HepG2 (cell line): ENCODE measurements at regions not wholly inside any gene's neighbourhood (a gene's known extent, or its start where the extent isn't known, plus 50 kb on each side); places are given as distances from the start of the nearest gene placed in this dataset.

Experiments used
- ARID5B ChIP-seq: IDR thresholded peaks from 2 replicates; pipeline ENCODE4 v1.4.0; 2020; ENCODE audit warnings: mild to moderate bottlenecking, missing genetic modification reagents
- JUN ChIP-seq: sonication (generic); formaldehyde crosslinking; IDR thresholded peaks from 2 replicates; pipeline ENCODE4 v1.4.0; 2020; ENCODE audit warnings: mild to moderate bottlenecking, missing genetic modification reagents
- SOX13 ChIP-seq, 3 experiments: fragments of 450-650 bp in 1 of 3; sonication (generic) in 1 of 3; formaldehyde crosslinking in 1 of 3; IDR thresholded peaks in 2 of 3; conservative IDR thresholded peaks in 1 of 3; 2 replicates each; pipeline versions ENCODE4 v1.5.0 to v1.6.1; 2016 to 2020; ENCODE audit warnings: antibody characterized with exemption in 1 of 3, mild to moderate bottlenecking in 1 of 3, missing compliant biosample characterization in 1 of 3, missing genetic modification reagents in 1 of 3, moderate library complexity in 1 of 3
- TSC22D2 ChIP-seq: sonication (generic); formaldehyde crosslinking; IDR thresholded peaks from 2 replicates; pipeline ENCODE4 v1.5.1; 2020; ENCODE audit warnings: missing genetic modification reagents, mild to moderate bottlenecking, borderline replicate concordance
- ZBTB39 ChIP-seq: sonication (generic); formaldehyde crosslinking; IDR thresholded peaks from 2 replicates; pipeline ENCODE4 v1.5.0; 2020; ENCODE audit warnings: missing genetic modification reagents
- ZNF138 ChIP-seq: sonication (generic); formaldehyde crosslinking; IDR thresholded peaks from 2 replicates; pipeline ENCODE4 v1.5.0; 2020; ENCODE audit warnings: mild to moderate bottlenecking, low read depth, missing genetic modification reagents
- ZNF251 ChIP-seq: sonication (generic); formaldehyde crosslinking; IDR thresholded peaks from 2 replicates; pipeline ENCODE4 v1.9.0; 2021; ENCODE audit warnings: mild to moderate bottlenecking, missing genetic modification reagents
- ZNF512 ChIP-seq: sonication (generic); formaldehyde crosslinking; IDR thresholded peaks from 2 replicates; pipeline ENCODE4 v1.4.0; 2020; ENCODE audit warnings: mild to moderate bottlenecking, missing genetic modification reagents
- ZNF710 ChIP-seq: sonication (generic); formaldehyde crosslinking; IDR thresholded peaks from 2 replicates; pipeline ENCODE4 v1.5.0; 2020; ENCODE audit warnings: mild to moderate bottlenecking, missing genetic modification reagents, borderline replicate concordance
- ZNF878 ChIP-seq: sonication (generic); formaldehyde crosslinking; IDR thresholded peaks from 2 replicates; pipeline ENCODE4 v1.8.1; 2023; ENCODE audit warnings: mild to moderate bottlenecking, missing genetic modification reagents, moderate library complexity
- TF ChIP-seq, protein P1 (sequence below): sonication (generic); formaldehyde crosslinking; IDR thresholded peaks from 2 replicates; pipeline ENCODE4 v1.4.0; 2020; ENCODE audit warnings: missing genetic modification reagents, borderline replicate concordance
- TF ChIP-seq, protein P2 (sequence below): sonication (generic); formaldehyde crosslinking; IDR thresholded peaks from 2 replicates; pipeline ENCODE4 v1.4.0; 2020; ENCODE audit warnings: missing genetic modification reagents
- TF ChIP-seq, protein P3 (sequence below): sonication (generic); formaldehyde crosslinking; IDR thresholded peaks from 2 replicates; pipeline ENCODE4 v1.9.0; 2021; ENCODE audit warnings: missing genetic modification reagents, mild to moderate bottlenecking, borderline replicate concordance

DNA sequence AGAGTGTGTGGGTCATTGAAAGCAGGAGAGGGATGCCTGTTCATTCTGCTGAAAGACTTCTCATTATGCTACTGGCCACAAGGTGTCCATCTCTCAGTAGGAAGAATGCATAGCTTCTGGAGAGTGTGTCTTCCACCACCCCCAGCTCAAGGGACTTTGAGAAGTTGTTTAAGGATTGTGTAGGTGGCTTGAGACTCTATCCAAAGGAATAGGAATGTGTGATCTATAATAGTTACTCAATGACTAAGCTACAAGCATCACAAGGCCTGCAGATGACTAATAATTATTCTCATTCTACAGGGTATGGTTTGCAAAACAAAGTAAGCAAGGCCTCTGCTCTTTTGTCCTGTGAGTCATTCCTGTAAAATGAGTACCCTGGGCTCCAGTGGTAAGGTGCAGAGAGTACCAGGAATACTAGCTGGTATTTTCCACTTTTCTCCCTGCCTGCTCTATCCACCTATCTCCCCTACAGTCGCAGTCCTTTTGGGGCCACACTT lies 279.8 kb upstream of the BOD1L1 start (continued):
- TF ChIP-seq, protein P1, sequence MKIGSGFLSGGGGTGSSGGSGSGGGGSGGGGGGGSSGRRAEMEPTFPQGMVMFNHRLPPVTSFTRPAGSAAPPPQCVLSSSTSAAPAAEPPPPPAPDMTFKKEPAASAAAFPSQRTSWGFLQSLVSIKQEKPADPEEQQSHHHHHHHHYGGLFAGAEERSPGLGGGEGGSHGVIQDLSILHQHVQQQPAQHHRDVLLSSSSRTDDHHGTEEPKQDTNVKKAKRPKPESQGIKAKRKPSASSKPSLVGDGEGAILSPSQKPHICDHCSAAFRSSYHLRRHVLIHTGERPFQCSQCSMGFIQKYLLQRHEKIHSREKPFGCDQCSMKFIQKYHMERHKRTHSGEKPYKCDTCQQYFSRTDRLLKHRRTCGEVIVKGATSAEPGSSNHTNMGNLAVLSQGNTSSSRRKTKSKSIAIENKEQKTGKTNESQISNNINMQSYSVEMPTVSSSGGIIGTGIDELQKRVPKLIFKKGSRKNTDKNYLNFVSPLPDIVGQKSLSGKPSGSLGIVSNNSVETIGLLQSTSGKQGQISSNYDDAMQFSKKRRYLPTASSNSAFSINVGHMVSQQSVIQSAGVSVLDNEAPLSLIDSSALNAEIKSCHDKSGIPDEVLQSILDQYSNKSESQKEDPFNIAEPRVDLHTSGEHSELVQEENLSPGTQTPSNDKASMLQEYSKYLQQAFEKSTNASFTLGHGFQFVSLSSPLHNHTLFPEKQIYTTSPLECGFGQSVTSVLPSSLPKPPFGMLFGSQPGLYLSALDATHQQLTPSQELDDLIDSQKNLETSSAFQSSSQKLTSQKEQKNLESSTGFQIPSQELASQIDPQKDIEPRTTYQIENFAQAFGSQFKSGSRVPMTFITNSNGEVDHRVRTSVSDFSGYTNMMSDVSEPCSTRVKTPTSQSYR: no peak
- TF ChIP-seq SOX13 (IDR thresholded peaks at IDR 0.05) (no peak), SOX13 (CRISPR knock-in tag; conservative IDR thresholded peaks at IDR 0.05 in 1 of 2, IDR thresholded peaks at IDR 0.05 in 1 of 2) (0 out of 4 replicates have a peak, but pooled peaks of 1 of the 2 experiments have one; percentile 6), ZNF251 (CRISPR knock-in tag) (no peak), TSC22D2 (CRISPR knock-in tag) (no peak), ARID5B (peak; percentile 52), ZNF138 (no peak), ZBTB39 (CRISPR knock-in tag) (peak; percentile 99), ZNF512 (no peak), ZNF878 (CRISPR knock-in tag) (no peak), ZNF710 (no peak), JUN (CRISPR knock-in tag) (peak; percentile 61; the same call in 1 of the 2 replicates)
- TF ChIP-seq, protein P2, sequence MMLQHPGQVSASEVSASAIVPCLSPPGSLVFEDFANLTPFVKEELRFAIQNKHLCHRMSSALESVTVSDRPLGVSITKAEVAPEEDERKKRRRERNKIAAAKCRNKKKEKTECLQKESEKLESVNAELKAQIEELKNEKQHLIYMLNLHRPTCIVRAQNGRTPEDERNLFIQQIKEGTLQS (CRISPR knock-in tag): no peak
- TF ChIP-seq, protein P3, sequence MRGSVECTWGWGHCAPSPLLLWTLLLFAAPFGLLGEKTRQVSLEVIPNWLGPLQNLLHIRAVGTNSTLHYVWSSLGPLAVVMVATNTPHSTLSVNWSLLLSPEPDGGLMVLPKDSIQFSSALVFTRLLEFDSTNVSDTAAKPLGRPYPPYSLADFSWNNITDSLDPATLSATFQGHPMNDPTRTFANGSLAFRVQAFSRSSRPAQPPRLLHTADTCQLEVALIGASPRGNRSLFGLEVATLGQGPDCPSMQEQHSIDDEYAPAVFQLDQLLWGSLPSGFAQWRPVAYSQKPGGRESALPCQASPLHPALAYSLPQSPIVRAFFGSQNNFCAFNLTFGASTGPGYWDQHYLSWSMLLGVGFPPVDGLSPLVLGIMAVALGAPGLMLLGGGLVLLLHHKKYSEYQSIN (CRISPR knock-in tag): no peak
